GM12878 (cell line): ENCODE measurements at regions not wholly inside any gene's neighbourhood (a gene's known extent, or its start where the extent isn't known, plus 50 kb on each side); places are given as distances from the start of the nearest gene placed in this dataset.

Source experiments
- ATAC-seq: fragments of 200-7000 bp; cut with Tn5 transposase; 3 replicates; pipeline ENCODE4 v1.9.1; 2020; ENCODE audit warnings: mild to moderate bottlenecking, moderate library complexity
- BruUV-seq: library from RNA; stranded (reverse); fragments of 400-500 nt; replicated peaks from 2 replicates; lab custom pipeline; 2021; lab: Mats Ljungman, UMichigan
- CTCF ChIA-PET: fragments of 300-600 bp; sonication (Branson Sonifier 250); formaldehyde crosslinking; extraction: SDS; loops from one replicate; lab custom pipeline; 2021; ENCODE audit warnings: inconsistent platforms; lab: Yijun Ruan, JAX
- POLR2A ChIA-PET: fragments of 350-600 bp; formaldehyde crosslinking; extraction: SDS; loops from one replicate; lab custom pipeline; 2021; ENCODE audit warnings: inconsistent platforms; lab: Charles Lee
- RAD21 ChIA-PET: fragments of 300-600 bp; sonication (Branson Sonifier 250); formaldehyde crosslinking; loops from one replicate; lab custom pipeline; 2023; ENCODE audit warnings: antibody characterized with exemption; ENCODE audit not compliant: unreplicated experiment; lab: Charles Lee
- SMC1A ChIA-PET: fragments of 300-600 bp; sonication (Branson Sonifier 250); formaldehyde crosslinking; loops from one replicate; lab custom pipeline; 2023; ENCODE audit not compliant: unreplicated experiment, uncharacterized antibody; lab: Charles Lee
- DNase-seq: peaks from one replicate; pipeline ENCODE4 v3.0.0-alpha.2; 2011; ENCODE audit warnings: low read depth, low spot score
- FAIRE-seq: peaks from 3 replicates; lab custom pipeline; 2011; peaks lifted over from hg19 to GRCh38; lab: Jason Lieb, UNC
- H2AFZ ChIP-seq: 2 replicates; pipeline ENCODE4 v1.6.0; 2011; ENCODE audit warnings: low read depth, low read length, control low read depth; ENCODE audit not compliant: control insufficient read depth
- H3K27ac ChIP-seq: 2 replicates; pipeline ENCODE4 v1.5.1; 2011; ENCODE audit warnings: control low read depth; ENCODE audit not compliant: control insufficient read depth, insufficient read depth
- H3K27me3 ChIP-seq, 2 experiments: replicated peaks in 1 of 2; 2 replicates each; pipeline versions ENCODE4 v1.6.0 to v1.6.1; 2011; ENCODE audit warnings: low read length in 1 of 2; ENCODE audit not compliant: control insufficient read depth in 2 of 2, insufficient read depth in 2 of 2
- H3K36me3 ChIP-seq, 2 experiments: 2 replicates each; pipeline ENCODE4 v1.5.1; 2011; ENCODE audit warnings: low read length in 1 of 2; ENCODE audit not compliant: control insufficient read depth in 2 of 2, insufficient read depth in 2 of 2
- H3K4me1 ChIP-seq: 2 replicates; pipeline ENCODE4 v1.6.1; 2011; ENCODE audit warnings: mild to moderate bottlenecking, low read length, moderate library complexity, mixed read lengths; ENCODE audit not compliant: control insufficient read depth, insufficient read depth
- H3K4me2 ChIP-seq: 2 replicates; pipeline ENCODE4 v1.6.0; 2011; ENCODE audit warnings: control low read depth; ENCODE audit not compliant: control insufficient read depth, insufficient read depth
- H3K4me3 ChIP-seq: fragments of 200-600 bp; sonication (generic); 2 replicates; pipeline ENCODE4 v1.5.1; 2016
- H3K79me2 ChIP-seq: 2 replicates; pipeline ENCODE4 v1.6.0; 2011; ENCODE audit warnings: low read length; ENCODE audit not compliant: control insufficient read depth, insufficient read depth
- H3K9ac ChIP-seq: 2 replicates; pipeline ENCODE4 v1.8.0; 2011; ENCODE audit warnings: low read length, control low read depth, mixed read lengths; ENCODE audit not compliant: control insufficient read depth, insufficient read depth
- H3K9me3 ChIP-seq: replicated peaks from 3 replicates; pipeline ENCODE4 v1.5.1; 2011; ENCODE audit warnings: mild to moderate bottlenecking, low read length; ENCODE audit not compliant: control insufficient read depth, insufficient read depth
- H4K20me1 ChIP-seq: 2 replicates; pipeline ENCODE4 v1.6.0; 2011; ENCODE audit not compliant: control insufficient read depth, insufficient read depth
- EGR1 ChIP-seq, 2 experiments: IDR thresholded peaks; 1 replicate in 1 of 2; 2 replicates in 1 of 2; pipeline ENCODE4 v1.6.1; 2011 to 2012; ENCODE audit warnings: low read depth in 2 of 2, low read length in 2 of 2, borderline replicate concordance in 1 of 2, mild to moderate bottlenecking in 1 of 2, moderate library complexity in 1 of 2
- JUND ChIP-seq: IDR thresholded peaks from 2 replicates; pipeline ENCODE4 v1.6.1; 2012; ENCODE audit warnings: low read depth, mild to moderate bottlenecking, low read length, improper control_type of control experiment, moderate library complexity
- MEF2A ChIP-seq: IDR thresholded peaks from 2 replicates; pipeline ENCODE4 v1.6.1; 2011; ENCODE audit warnings: low read depth, mild to moderate bottlenecking, low read length, moderate library complexity; ENCODE audit not compliant: insufficient read depth
- POU2F2 ChIP-seq: IDR thresholded peaks from 3 replicates; pipeline ENCODE4 v1.6.1; 2011; ENCODE audit warnings: low read depth, mild to moderate bottlenecking, low read length, borderline replicate concordance
- SIN3A ChIP-seq: IDR thresholded peaks from 2 replicates; pipeline ENCODE4 v1.6.1; 2012; ENCODE audit warnings: low read depth, low read length, improper control_type of control experiment
- SMC3 ChIP-seq: IDR thresholded peaks from 2 replicates; pipeline ENCODE4 v1.6.1; 2011; ENCODE audit warnings: low read length, improper control_type of control experiment, borderline replicate concordance
- SPI1 ChIP-seq: IDR thresholded peaks from 2 replicates; pipeline ENCODE4 v1.6.1; 2011; ENCODE audit warnings: low read depth, mild to moderate bottlenecking, low read length, moderate library complexity, borderline replicate concordance; ENCODE audit not compliant: insufficient read depth
- TAF1 ChIP-seq: IDR thresholded peaks from 2 replicates; pipeline ENCODE4 v1.6.1; 2011; ENCODE audit warnings: mild to moderate bottlenecking, low read depth, low read length, borderline replicate concordance
- ZBED1 ChIP-seq: IDR thresholded peaks from 2 replicates; pipeline ENCODE4 v1.6.1; 2016; ENCODE audit warnings: borderline replicate concordance
- ZNF207 ChIP-seq: fragments of 450-650 bp; IDR thresholded peaks from 2 replicates; pipeline ENCODE4 v1.6.1; 2014; ENCODE audit warnings: antibody characterized with exemption, mild to moderate bottlenecking, borderline replicate concordance
- ZNF274 ChIP-seq: IDR thresholded peaks from one replicate; pipeline ENCODE4 v1.8.0; 2011; ENCODE audit not compliant: insufficient read length, insufficient read depth
- WGBS: methylation state at CpG from one replicate; pipeline ENCODE4 v1.1.6; 2016; ENCODE audit warnings: low lambda C conversion rate; ENCODE audit not compliant: insufficient replicate concordance, insufficient coverage; ENCODE audit errors: missing lambda C conversion rate; 5-methylcytosine and 5-hydroxymethylcytosine counted together
- in situ Hi-C: fragments of 300-500 bp; cut with MboI; formaldehyde crosslinking; loops from 9 replicates; pipeline ENCODE4 v1.14.3; 2018; ENCODE audit warnings: mixed read lengths
- intact Hi-C: fragments of 100-400 bp; cut with micrococcal nuclease; formaldehyde crosslinking; loops from one replicate; pipeline ENCODE4 v1.14.2; 2022; ENCODE audit not compliant: unreplicated experiment
- TF ChIP-seq, protein P1 (sequence below): fragments of 450-650 bp; formaldehyde crosslinking; IDR thresholded peaks from 2 replicates; pipeline ENCODE4 v1.4.0; 2020; ENCODE audit warnings: mild to moderate bottlenecking, moderate library complexity
- TF ChIP-seq, protein P2 (sequence below): fragments of 450-650 bp; IDR thresholded peaks from 2 replicates; pipeline ENCODE4 v1.6.1; 2017; ENCODE audit warnings: mild to moderate bottlenecking, moderate library complexity
- TF ChIP-seq, protein P3 (sequence below): fragments of 450-650 bp; IDR thresholded peaks from 2 replicates; pipeline ENCODE4 v1.6.1; 2017; ENCODE audit warnings: mild to moderate bottlenecking, low read depth, inconsistent platforms; ENCODE audit not compliant: poor library complexity, severe bottlenecking

DNA sequence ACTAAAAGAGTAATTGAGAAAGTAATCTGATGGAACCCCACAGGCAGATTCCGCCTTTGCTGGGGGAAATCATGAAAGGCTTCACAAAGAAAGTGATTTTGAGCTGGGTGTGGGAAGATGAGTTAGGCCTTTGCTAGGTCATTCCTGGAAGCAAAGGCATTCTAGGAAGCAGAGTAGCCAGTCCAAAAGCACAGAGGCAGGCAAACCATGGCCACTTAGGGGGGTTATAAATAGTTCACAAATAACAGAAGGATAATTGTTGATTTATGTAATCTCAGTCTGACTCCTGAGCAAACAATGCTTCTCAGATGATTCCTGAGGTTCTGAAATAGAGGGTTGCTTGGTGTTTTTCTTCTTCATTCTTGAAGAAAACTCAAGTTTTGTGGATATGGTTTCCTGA is 576.3 kb downstream of the NTRK3 start:
- H2AFZ ChIP-seq, result no peak overlapping the region
- no peaks in the 10 kb centered on the region for H4K20me1 ChIP-seq
- H3K4me1 ChIP-seq, result no peaks in the 10 kb centered on the region
- FAIRE-seq (no peak), ATAC-seq (no peak), DNase-seq (no peak)
- SMC1A ChIA-PET, result no interaction called here
- H3K4me3 ChIP-seq, result no peak overlapping the region
- TF ChIP-seq ZBED1 (no peak), POU2F2 (no peak), SPI1 (no peak), SMC3 (no peak), ZNF207 (no peak), EGR1 (IDR thresholded peaks at IDR 0.05; ENCODE audit: borderline replicate concordance in 1 of 2, low read depth in 2 of 2, low read length in 2 of 2) (no peak), SIN3A (no peak), ZNF274 (no peak), JUND (no peak), MEF2A (no peak), TAF1 (no peak)
- TF ChIP-seq, protein P1, sequence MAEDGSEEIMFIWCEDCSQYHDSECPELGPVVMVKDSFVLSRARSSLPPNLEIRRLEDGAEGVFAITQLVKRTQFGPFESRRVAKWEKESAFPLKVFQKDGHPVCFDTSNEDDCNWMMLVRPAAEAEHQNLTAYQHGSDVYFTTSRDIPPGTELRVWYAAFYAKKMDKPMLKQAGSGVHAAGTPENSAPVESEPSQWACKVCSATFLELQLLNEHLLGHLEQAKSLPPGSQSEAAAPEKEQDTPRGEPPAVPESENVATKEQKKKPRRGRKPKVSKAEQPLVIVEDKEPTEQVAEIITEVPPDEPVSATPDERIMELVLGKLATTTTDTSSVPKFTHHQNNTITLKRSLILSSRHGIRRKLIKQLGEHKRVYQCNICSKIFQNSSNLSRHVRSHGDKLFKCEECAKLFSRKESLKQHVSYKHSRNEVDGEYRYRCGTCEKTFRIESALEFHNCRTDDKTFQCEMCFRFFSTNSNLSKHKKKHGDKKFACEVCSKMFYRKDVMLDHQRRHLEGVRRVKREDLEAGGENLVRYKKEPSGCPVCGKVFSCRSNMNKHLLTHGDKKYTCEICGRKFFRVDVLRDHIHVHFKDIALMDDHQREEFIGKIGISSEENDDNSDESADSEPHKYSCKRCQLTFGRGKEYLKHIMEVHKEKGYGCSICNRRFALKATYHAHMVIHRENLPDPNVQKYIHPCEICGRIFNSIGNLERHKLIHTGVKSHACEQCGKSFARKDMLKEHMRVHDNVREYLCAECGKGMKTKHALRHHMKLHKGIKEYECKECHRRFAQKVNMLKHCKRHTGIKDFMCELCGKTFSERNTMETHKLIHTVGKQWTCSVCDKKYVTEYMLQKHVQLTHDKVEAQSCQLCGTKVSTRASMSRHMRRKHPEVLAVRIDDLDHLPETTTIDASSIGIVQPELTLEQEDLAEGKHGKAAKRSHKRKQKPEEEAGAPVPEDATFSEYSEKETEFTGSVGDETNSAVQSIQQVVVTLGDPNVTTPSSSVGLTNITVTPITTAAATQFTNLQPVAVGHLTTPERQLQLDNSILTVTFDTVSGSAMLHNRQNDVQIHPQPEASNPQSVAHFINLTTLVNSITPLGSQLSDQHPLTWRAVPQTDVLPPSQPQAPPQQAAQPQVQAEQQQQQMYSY (CRISPR knock-in tag), result no peak
- TF ChIP-seq, protein P2, sequence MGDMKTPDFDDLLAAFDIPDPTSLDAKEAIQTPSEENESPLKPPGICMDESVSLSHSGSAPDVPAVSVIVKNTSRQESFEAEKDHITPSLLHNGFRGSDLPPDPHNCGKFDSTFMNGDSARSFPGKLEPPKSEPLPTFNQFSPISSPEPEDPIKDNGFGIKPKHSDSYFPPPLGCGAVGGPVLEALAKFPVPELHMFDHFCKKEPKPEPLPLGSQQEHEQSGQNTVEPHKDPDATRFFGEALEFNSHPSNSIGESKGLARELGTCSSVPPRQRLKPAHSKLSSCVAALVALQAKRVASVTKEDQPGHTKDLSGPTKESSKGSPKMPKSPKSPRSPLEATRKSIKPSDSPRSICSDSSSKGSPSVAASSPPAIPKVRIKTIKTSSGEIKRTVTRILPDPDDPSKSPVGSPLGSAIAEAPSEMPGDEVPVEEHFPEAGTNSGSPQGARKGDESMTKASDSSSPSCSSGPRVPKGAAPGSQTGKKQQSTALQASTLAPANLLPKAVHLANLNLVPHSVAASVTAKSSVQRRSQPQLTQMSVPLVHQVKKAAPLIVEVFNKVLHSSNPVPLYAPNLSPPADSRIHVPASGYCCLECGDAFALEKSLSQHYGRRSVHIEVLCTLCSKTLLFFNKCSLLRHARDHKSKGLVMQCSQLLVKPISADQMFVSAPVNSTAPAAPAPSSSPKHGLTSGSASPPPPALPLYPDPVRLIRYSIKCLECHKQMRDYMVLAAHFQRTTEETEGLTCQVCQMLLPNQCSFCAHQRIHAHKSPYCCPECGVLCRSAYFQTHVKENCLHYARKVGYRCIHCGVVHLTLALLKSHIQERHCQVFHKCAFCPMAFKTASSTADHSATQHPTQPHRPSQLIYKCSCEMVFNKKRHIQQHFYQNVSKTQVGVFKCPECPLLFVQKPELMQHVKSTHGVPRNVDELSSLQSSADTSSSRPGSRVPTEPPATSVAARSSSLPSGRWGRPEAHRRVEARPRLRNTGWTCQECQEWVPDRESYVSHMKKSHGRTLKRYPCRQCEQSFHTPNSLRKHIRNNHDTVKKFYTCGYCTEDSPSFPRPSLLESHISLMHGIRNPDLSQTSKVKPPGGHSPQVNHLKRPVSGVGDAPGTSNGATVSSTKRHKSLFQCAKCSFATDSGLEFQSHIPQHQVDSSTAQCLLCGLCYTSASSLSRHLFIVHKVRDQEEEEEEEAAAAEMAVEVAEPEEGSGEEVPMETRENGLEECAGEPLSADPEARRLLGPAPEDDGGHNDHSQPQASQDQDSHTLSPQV, result no peak
- TF ChIP-seq, protein P3, sequence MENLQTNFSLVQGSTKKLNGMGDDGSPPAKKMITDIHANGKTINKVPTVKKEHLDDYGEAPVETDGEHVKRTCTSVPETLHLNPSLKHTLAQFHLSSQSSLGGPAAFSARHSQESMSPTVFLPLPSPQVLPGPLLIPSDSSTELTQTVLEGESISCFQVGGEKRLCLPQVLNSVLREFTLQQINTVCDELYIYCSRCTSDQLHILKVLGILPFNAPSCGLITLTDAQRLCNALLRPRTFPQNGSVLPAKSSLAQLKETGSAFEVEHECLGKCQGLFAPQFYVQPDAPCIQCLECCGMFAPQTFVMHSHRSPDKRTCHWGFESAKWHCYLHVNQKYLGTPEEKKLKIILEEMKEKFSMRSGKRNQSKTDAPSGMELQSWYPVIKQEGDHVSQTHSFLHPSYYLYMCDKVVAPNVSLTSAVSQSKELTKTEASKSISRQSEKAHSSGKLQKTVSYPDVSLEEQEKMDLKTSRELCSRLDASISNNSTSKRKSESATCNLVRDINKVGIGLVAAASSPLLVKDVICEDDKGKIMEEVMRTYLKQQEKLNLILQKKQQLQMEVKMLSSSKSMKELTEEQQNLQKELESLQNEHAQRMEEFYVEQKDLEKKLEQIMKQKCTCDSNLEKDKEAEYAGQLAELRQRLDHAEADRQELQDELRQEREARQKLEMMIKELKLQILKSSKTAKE, result no peak
- 13% methylated on average over 1 of the region's 1 CpG for WGBS
- no peaks in the 10 kb centered on the region for H3K27me3 ChIP-seq
- POLR2A ChIA-PET, result no interaction called here
- no peaks in the 10 kb centered on the region for H3K79me2 ChIP-seq
- BruUV-seq, result no TSS peak
- no peaks in the 10 kb centered on the region for H3K9me3 ChIP-seq
- H3K36me3 ChIP-seq, result no peaks in the 10 kb centered on the region
- CTCF ChIA-PET, result no interaction called here
- in situ Hi-C loops, result no loop called here
- no peak overlapping the region for H3K27ac ChIP-seq
- RAD21 ChIA-PET, result no interaction called here
- H3K9ac ChIP-seq, result no peak overlapping the region
- intact Hi-C loops, result no loop called here
- no peak overlapping the region for H3K4me2 ChIP-seq
